Fibroblast of peridontal ligament (primary cell): ENCODE measurements at regions not wholly inside any gene's neighbourhood (a gene's known extent, or its start where the extent isn't known, plus 50 kb on each side); places are given as distances from the start of the nearest gene placed in this dataset.
"Not testable (repeated sequence)": the region's sequence is repeated elsewhere in the genome, so short reads cannot be mapped to it uniquely, and the experiment has no call there.

Experiments
- DNase-seq: peaks from one replicate; pipeline ENCODE4 v3.0.0-alpha.2; 2010; ENCODE audit errors: extremely low read depth

- peak; percentile 66 for DNase-seq
These were observed 566.1 kb upstream of the NRP1 start for GRCh38 chr10:33900596-33900995.

GRCh38 chr10:33899578-33900531 lies 565.4 kb upstream of the NRP1 start:
- DNase-seq = peak; percentile 23

- DNase-seq = no peak
These were observed 562.9 kb upstream of the NRP1 start for GRCh38 chr10:33897291-33897752.

GRCh38 chr10:33893506-33893905 lies 559.0 kb upstream of the NRP1 start:
- DNase-seq = peak; percentile 77

GRCh38 chr10:33889371-33889770 lies 554.9 kb upstream of the NRP1 start:
- no peak for DNase-seq

- DNase-seq = no peak
These were observed 552.7 kb upstream of the NRP1 start for GRCh38 chr10:33887188-33887587.

GRCh38 chr10:33886299-33886698 lies 551.8 kb upstream of the NRP1 start:
- no peak for DNase-seq

- DNase-seq = no peak
These were observed 550.1 kb upstream of the NRP1 start for GRCh38 chr10:33884604-33885003.

GRCh38 chr10:33883881-33884280 lies 549.4 kb upstream of the NRP1 start:
- DNase-seq = no peak

GRCh38 chr10:33882996-33883395 lies 548.5 kb upstream of the NRP1 start:
- no peak for DNase-seq

GRCh38 chr10:33880291-33880690 lies 545.8 kb upstream of the NRP1 start:
- no peak for DNase-seq

GRCh38 chr10:33878238-33878786 lies 543.8 kb upstream of the NRP1 start:
- no peak for DNase-seq

- no peak for DNase-seq
These were observed 542.3 kb upstream of the NRP1 start for GRCh38 chr10:33876584-33877400.

GRCh38 chr10:33875924-33876583 lies 541.6 kb upstream of the NRP1 start:
- DNase-seq = no peak

- no peak for DNase-seq
These were observed 536.8 kb upstream of the NRP1 start for GRCh38 chr10:33871061-33871956.

GRCh38 chr10:33869481-33869880 lies 535.0 kb upstream of the NRP1 start:
- no peak for DNase-seq

- no peak for DNase-seq
These were observed 534.6 kb upstream of the NRP1 start for GRCh38 chr10:33869028-33869427.

- DNase-seq = not testable (repeated sequence)
These were observed 532.8 kb upstream of the NRP1 start for GRCh38 chr10:33867199-33867789.

GRCh38 chr10:33863352-33863751 lies 528.9 kb upstream of the NRP1 start:
- no peak for DNase-seq

GRCh38 chr10:33862536-33863105 lies 528.2 kb upstream of the NRP1 start:
- DNase-seq = no peak
